NOMO-1 treated with DMSO at 0.1 percent for 48 hours (cell line): ENCODE measurements at regions not wholly inside any gene's neighbourhood (a gene's known extent, or its start where the extent isn't known, plus 50 kb on each side); places are given as distances from the start of the nearest gene placed in this dataset.
A peak's percentile ranks its signal among the peaks of the same experiment; 100 is the strongest.

Experiments used
- DNase-seq: peaks from one replicate; lab custom pipeline; 2025; ENCODE audit not compliant: unreplicated experiment; lab: John Stamatoyannopoulos, UW

DNA sequence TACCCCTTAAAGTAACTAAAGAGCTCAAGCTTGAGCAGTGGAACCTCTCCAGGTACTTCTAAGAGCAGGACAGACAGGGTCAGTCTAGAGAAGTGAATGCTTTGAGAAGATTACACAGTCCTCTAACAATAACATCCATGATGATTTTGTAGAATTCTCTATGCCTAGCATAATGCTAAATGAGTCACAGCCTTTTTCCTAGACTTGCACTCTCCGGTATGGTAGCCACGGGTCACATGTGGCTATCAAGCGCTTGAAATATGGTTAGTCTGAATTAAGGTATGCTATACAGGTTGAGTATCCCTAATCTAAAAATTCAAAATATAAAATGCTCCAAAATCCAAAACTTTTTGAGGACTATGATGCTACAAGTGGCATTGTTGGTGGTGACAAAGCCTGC, 166.6 kb upstream of the MKLN1 start:
- no peak for DNase-seq

DNA sequence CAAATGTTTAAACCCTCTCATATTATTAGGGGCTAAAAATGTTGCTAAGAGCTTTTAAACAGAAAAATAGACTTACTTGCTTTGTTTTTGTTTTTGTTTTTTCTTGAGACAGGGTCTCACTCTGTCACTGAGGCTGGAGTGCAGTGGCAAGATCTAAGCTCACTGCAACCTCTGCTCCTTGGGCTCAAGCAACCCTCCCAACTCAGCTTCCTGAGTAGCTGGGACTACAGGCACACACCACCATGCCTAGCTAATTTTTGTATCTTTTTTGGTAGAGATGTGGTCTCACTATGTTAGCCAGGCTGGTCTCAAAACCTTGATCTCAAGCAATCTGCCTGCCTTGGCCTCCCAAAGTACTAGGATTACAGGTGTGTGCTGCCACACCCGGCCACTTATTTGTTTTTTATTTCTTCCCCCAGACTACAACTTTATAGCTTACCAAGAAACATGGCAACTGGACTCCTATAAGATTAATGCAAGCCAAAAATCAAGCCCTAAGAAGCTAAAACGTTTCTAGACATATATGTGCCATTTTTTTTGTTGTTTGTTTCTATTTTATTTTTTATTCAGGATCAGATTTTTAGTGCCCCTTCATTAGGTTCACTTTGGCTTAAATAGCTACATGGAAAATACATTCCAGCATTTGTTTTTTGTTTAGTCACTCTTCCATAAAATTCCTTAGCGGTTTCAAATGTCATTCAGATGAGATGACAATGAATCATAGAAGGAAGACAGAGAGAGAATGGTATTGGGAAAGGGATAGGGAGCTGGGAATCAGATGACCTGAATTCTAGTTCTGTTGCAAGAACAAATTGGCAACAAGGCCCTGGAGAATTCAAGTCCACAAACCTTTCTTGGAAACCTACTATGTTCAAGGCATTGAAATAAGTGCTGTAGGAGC, 163.4 kb upstream of the MKLN1 start:
- DNase-seq = no peak

GRCh38 chr7:131166066-131166465, 161.6 kb upstream of the MKLN1 start:
- no peak for DNase-seq

GRCh38 chr7:131170440-131171271, 157.0 kb upstream of the MKLN1 start:
- DNase-seq = no peak

DNA sequence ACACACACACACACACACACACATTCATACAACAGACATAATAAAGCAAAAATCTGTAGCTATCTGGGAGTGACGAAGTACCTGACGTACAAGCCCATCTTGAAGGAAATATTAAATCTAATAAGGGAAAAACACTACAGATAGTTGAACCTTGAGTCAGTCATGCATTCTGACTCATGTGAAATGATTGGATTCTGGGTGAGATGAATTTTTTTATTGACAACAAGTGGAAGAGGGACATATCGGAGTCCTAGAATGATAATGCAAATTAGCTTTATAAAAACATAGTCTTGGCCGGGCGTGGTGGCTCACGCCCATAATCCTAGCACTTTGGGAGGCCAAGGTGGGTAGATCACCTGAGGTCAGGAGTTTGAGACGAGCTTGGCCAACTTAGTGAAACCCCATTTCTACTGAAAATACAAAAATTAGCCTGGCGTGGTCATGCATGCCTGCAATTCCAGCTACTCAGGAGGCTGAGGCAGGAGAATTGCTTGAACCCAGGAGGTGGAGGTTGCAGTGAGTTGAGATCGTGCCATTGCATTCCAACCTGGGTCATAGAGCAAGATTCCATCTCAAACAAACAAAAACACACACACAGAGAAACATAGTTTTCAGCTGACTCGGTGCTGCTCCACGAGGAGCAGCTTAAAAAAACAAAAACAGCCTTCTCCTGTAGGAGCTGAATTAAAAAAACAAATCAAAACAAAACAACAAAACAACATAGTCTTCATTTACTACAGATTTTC, 154.4 kb upstream of the MKLN1 start:
- no peak for DNase-seq

DNA sequence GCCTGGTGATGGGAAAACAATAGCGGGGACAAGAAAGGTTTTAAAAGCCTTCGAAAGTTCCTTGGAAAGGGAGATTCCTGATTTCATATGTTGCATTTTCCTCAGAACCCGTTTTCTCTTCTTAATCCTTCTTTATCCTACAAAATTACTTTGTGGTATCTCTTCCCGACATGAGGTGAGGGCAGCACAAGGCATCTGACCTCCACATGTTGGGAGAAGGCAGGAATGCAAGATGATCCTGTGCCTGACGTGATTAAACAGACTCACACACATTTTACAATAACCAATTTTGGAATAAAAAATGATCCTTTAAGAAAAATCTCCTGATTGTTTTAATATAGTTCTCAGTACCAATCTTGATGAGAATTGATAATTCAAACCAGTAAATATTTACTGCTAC, 153.3 kb upstream of the MKLN1 start:
- DNase-seq = no peak

GRCh38 chr7:131174855-131175254, 152.8 kb upstream of the MKLN1 start:
- no peak for DNase-seq

DNA sequence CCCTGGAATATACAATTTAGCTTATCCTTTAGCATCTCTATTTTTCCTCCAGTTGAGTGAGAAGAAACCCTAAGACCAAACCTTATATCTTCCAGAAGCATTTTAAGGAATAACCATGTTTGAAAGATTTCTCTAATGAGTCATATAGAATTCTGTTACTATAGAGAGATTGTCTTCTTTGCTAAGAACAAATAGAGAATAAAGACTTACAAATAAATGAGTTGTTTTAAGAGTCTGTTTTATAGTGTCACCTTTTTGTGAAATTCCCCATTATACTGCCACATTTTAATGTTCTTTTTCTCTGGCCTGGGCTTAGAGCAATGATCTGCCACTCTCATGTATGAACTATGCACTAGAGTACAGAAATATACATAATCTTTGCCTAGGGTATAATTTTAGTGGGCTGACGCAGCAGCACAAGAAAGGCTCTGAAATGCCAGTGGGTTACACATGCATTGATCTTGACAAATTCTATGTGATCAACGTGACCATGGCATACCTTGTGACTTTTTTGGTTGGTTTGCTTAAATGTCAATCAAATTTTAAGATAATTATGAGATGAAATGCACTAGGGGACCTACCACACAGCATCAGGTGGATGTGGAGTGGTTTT, 145.1 kb upstream of the MKLN1 start:
- no peak for DNase-seq

DNA sequence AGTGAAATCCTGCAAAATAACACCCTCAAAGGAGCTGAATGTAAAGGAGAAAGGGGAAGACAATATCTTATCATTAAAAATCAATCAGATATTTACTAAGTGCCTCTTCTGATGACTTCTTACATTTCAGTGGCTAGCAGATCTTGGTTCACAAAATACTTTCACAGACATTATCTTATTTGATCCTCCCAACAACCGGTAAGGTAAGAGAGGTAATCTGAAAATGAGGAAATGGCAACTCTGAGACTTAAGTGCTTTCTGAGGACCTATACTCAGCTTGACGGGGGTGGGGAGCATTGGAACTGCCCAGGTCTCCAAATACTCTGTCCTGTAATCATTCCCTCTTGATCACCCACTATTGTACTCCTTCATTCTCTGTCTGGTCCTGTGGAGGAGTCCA, 144.6 kb upstream of the MKLN1 start:
- DNase-seq = no peak

DNA sequence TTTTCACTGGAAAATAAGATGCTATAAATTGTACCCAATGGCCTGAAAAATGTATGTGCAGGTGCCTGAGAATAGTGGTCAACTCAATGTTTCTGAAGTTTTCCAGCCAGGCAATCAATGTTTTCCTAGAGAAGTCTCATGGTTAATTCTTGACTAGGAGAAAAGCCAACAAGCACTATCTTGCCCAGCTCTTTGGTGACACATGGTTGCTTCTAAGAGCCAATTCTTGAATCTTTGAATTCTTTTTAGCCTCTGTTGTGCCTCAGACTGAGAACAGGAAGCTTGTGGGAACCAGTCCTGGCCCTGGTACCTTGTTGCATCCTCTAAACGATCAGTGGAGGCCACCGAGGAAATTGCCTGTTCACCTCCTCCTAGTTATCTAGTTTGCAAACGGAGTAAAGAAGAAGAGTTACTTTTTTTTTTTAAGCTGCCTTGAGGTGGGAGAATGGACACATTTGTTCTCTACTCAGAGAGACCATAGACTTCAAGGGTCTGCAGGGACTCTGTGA, 144.0 kb upstream of the MKLN1 start:
- no peak for DNase-seq

- no peak for DNase-seq
Observed at GRCh38 chr7:131186816-131187215, 140.9 kb upstream of the MKLN1 start.

DNA sequence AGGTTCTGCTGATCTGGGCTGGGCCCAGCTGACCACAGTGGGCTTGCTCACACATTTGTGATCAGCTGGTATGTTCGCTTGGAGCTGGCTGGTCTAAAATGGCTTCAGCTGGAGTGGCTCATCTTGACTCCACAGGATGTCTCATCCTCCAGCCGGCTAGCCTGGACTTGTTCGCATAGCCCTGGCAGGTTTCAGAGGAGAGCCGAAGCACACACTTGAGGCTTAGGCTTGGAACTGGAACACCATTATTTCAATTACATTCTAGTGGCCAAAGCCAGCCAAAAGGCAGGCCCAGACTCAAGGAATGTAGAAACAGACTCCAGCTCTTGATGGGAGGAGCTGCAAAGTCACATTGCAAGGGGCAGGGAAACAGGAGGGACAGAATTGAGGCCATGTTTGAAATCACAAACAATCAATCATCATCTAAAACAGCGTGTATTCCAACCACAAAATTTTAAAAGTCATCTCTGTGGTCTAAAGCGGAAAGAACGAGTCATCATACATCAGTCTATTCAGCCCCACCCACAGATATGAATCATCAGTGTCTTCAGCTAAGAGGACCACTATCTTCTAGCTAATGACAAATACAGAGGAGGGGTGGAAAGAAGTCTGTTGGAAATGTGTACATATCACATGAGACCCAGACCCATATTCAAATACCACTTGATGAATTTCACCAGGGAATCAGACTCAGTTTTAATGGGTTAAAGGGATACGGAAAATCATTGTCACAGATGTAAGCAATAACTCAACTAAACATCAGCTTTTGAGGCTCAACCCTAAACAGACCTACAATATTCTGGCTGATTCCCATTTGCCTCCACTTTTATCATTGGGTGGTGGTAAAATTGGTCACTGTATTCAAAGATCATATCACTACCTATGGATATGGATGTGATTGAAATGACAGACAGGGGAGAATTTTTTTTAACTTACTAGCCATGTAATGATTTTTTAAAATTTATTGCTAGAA, 139.0 kb upstream of the MKLN1 start:
- peak; percentile 92 for DNase-seq

- DNase-seq = no peak
Observed at GRCh38 chr7:131189488-131189887, 138.2 kb upstream of the MKLN1 start.

- no peak for DNase-seq
Observed at GRCh38 chr7:131190146-131190545, 137.5 kb upstream of the MKLN1 start.

DNA sequence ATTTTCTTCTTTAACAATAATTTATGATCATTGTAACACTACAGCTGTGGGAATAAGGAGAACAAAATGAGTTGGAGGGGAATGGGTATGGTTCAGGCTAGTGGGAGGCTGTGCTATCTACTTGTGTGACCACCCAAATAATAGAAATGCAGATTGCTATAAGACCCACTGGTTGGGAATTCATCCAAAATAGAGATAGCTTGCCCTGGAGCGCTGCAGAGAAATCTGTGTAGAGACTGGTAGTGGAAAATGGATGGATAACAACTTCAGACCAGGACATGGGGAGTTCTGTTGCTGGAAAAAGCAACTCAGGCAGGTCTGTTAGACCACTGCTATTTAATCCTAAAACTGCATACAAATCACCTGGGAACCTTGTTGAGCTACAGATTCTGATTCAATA, 137.1 kb upstream of the MKLN1 start:
- no peak for DNase-seq

DNA sequence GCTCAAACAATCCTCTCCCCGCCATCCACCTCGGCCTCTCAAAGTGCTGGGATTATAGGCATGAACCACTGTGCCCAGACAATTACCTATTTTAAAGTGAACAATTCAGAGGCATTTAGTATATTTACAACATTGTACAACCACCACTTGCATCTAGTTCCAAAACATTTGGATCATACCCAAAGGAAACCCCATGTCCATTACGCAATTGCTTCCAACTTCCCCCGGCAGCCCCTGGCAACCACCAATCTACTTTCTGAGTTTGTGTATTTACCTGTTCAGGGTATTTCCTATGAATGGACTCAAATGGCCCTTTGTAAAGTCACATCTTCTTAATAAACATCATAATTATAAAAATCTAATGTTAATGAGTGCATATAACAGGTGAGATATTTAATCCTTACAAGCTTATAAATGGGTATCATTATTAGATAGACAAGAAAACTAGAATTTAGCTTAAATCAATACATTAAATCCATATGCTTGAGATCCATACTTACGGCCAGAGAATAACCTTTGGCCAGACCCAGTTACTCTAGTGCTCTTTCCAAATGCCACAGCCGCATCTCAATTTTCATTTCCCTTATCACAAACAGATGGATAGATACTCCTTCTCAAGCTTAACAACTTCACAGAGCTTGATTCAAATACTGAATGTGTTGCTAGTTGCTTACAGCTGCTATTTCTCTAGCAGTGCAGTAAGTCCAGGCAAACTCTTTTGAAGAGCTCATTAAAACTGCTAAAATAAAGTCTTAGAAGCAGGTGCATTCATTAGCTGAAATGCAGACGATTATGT, 133.4 kb upstream of the MKLN1 start:
- DNase-seq = no peak

DNA sequence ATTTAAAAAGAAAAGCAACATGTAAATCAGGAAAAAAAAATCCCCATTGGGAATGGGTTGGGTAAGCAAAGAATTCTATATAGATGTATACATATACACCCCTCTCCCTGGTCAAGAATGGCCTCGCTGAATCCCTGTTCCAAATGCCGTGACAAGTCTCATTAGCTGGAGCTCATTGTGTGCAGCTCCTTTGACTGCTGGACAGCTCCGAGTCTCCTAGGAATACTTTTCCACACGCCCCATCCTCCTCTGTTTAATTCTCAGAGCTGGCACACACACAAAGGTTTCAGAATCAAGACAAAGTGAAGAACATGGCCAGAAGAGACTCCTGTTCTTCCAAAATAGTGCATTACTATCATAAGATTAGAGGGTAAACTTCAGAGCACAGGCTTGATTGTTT, 130.9 kb upstream of the MKLN1 start:
- no peak for DNase-seq

GRCh38 chr7:131197920-131198615, 129.6 kb upstream of the MKLN1 start:
- peak; percentile 4 for DNase-seq
